H9 (cell line): ENCODE measurements at regions not wholly inside any gene's neighbourhood (a gene's known extent, or its start where the extent isn't known, plus 50 kb on each side); places are given as distances from the start of the nearest gene placed in this dataset.

Source experiments
- DNase-seq: peaks from one replicate; pipeline ENCODE4 v3.0.0-alpha.2; 2017
- H2AFZ ChIP-seq: one replicate; pipeline ENCODE4 v1.6.1; 2013; ENCODE audit warnings: mild to moderate bottlenecking, low read length, control low read depth, moderate library complexity
- H2AK5ac ChIP-seq: 2 replicates; pipeline ENCODE4 v1.6.1; 2013; ENCODE audit warnings: low read length, control low read depth, mixed read lengths; ENCODE audit not compliant: insufficient read length
- H2BK120ac ChIP-seq: one replicate; pipeline ENCODE4 v1.6.1; 2013; ENCODE audit warnings: low read depth, mild to moderate bottlenecking, low read length, control low read depth, inconsistent platforms; ENCODE audit not compliant: poor library complexity, severe bottlenecking
- H2BK12ac ChIP-seq: 2 replicates; pipeline ENCODE4 v1.6.1; 2013; ENCODE audit warnings: low read length, control low read depth, mixed read lengths, low read depth; ENCODE audit not compliant: insufficient read length
- H2BK15ac ChIP-seq: 2 replicates; pipeline ENCODE4 v1.6.1; 2013; ENCODE audit warnings: low read depth, low read length, control low read depth
- H2BK20ac ChIP-seq: one replicate; pipeline ENCODE4 v1.6.1; 2013; ENCODE audit warnings: low read depth, mild to moderate bottlenecking, low read length, control low read depth, inconsistent platforms; ENCODE audit not compliant: poor library complexity, severe bottlenecking
- H2BK5ac ChIP-seq: 2 replicates; pipeline ENCODE4 v1.6.1; 2013; ENCODE audit warnings: low read length, control low read depth, mixed read lengths; ENCODE audit not compliant: insufficient read length
- H3K14ac ChIP-seq: 2 replicates; pipeline ENCODE4 v1.6.1; 2013; ENCODE audit warnings: low read length, control low read depth; ENCODE audit not compliant: insufficient read depth
- H3K18ac ChIP-seq: 2 replicates; pipeline ENCODE4 v1.6.1; 2013; ENCODE audit warnings: low read depth, mild to moderate bottlenecking, mixed read lengths, low read length, control low read depth; ENCODE audit not compliant: insufficient read length
- H3K23ac ChIP-seq: 2 replicates; pipeline ENCODE4 v1.6.1; 2013; ENCODE audit warnings: low read length, control low read depth, mixed read lengths, low read depth; ENCODE audit not compliant: insufficient read length
- H3K23me2 ChIP-seq: 2 replicates; pipeline ENCODE4 v1.6.1; 2013; ENCODE audit warnings: low read depth, mild to moderate bottlenecking, mixed read lengths, low read length, control low read depth; ENCODE audit not compliant: insufficient read length, poor library complexity, severe bottlenecking
- H3K27ac ChIP-seq: 2 replicates; pipeline ENCODE4 v1.5.1; 2013; ENCODE audit warnings: low read length, control low read depth, mixed read lengths, low read depth; ENCODE audit not compliant: insufficient read length
- H3K27me3 ChIP-seq: 2 replicates; pipeline ENCODE4 v1.6.1; 2013; ENCODE audit warnings: low read length, control low read depth, inconsistent platforms; ENCODE audit not compliant: insufficient read depth
- H3K4ac ChIP-seq: 2 replicates; pipeline ENCODE4 v1.6.1; 2013; ENCODE audit warnings: low read depth, mild to moderate bottlenecking, control low read depth, inconsistent platforms, low read length, moderate library complexity
- H3K4me1 ChIP-seq: 2 replicates; pipeline ENCODE4 v1.6.1; 2013; ENCODE audit warnings: low read length, control low read depth, inconsistent platforms; ENCODE audit not compliant: insufficient read depth
- H3K4me2 ChIP-seq: 2 replicates; pipeline ENCODE4 v1.6.1; 2013; ENCODE audit warnings: low read length, control low read depth, mixed read lengths; ENCODE audit not compliant: insufficient read length, insufficient read depth
- H3K56ac ChIP-seq: 2 replicates; pipeline ENCODE4 v1.6.1; 2013; ENCODE audit warnings: low read depth, mild to moderate bottlenecking, mixed read lengths, low read length, control low read depth; ENCODE audit not compliant: insufficient read length
- H3K79me1 ChIP-seq: 2 replicates; pipeline ENCODE4 v1.6.1; 2013; ENCODE audit warnings: low read depth, mild to moderate bottlenecking, moderate library complexity, low read length, control low read depth, inconsistent platforms; ENCODE audit not compliant: insufficient read depth, poor library complexity, severe bottlenecking
- H3K79me2 ChIP-seq: 2 replicates; pipeline ENCODE4 v1.6.1; 2013; ENCODE audit warnings: low read length, control low read depth, inconsistent platforms; ENCODE audit not compliant: insufficient read depth
- H3K9ac ChIP-seq: 2 replicates; pipeline ENCODE4 v1.6.1; 2013; ENCODE audit warnings: low read length, control low read depth, mixed read lengths; ENCODE audit not compliant: insufficient read length; ENCODE audit errors: extremely low read depth
- H3K9me3 ChIP-seq: one replicate; pipeline ENCODE4 v1.6.1; 2013; ENCODE audit warnings: low read depth, low read length, inconsistent platforms; ENCODE audit not compliant: control insufficient read depth
- H3T11ph ChIP-seq: one replicate; pipeline ENCODE4 v1.6.1; 2013; ENCODE audit warnings: mild to moderate bottlenecking, low read length, control low read depth, inconsistent platforms
- H4K20me1 ChIP-seq: one replicate; pipeline ENCODE4 v1.6.1; 2013; ENCODE audit not compliant: control insufficient read depth, insufficient read length, insufficient read depth
- H4K5ac ChIP-seq: 2 replicates; pipeline ENCODE4 v1.6.1; 2013; ENCODE audit warnings: low read depth, mild to moderate bottlenecking, mixed read lengths, low read length, control low read depth; ENCODE audit not compliant: insufficient read length
- H4K8ac ChIP-seq: replicated peaks from 2 replicates; pipeline ENCODE4 v1.6.1; 2013; ENCODE audit warnings: low read length, control low read depth, mixed read lengths, low read depth; ENCODE audit not compliant: insufficient read length
- H4K91ac ChIP-seq: 2 replicates; pipeline ENCODE4 v1.6.1; 2013; ENCODE audit warnings: low read depth, mild to moderate bottlenecking, moderate library complexity, mixed read lengths, low read length, control low read depth; ENCODE audit not compliant: insufficient read length
- H3K27ac Mint-ChIP-seq, 3 experiments: 2 replicates in 2 of 3; 3 replicates in 1 of 3; pipeline ENCODE4 v1.8.0; 2020 to 2021; ENCODE audit warnings: mixed read lengths in 3 of 3, mild to moderate bottlenecking in 1 of 3, moderate library complexity in 1 of 3
- H3K27me3 Mint-ChIP-seq: 2 replicates; pipeline ENCODE4 v1.8.0; 2021; ENCODE audit warnings: low read depth, mild to moderate bottlenecking, moderate library complexity, mixed read lengths
- H3K36me3 Mint-ChIP-seq, 3 experiments: 2 replicates in 2 of 3; 3 replicates in 1 of 3; pipeline ENCODE4 v1.8.0; 2020 to 2021; ENCODE audit warnings: low read depth in 3 of 3, mixed read lengths in 3 of 3; ENCODE audit not compliant: insufficient read depth in 1 of 3
- H3K4me1 Mint-ChIP-seq, 2 experiments: 2 replicates each; pipeline ENCODE4 v1.8.0; 2020; ENCODE audit warnings: mixed read lengths in 2 of 2
- H3K4me3 Mint-ChIP-seq, 2 experiments: 2 replicates in 1 of 2; 3 replicates in 1 of 2; pipeline ENCODE4 v1.8.0; 2020 to 2021; ENCODE audit warnings: mild to moderate bottlenecking in 2 of 2, mixed read lengths in 2 of 2, moderate library complexity in 1 of 2
- H3K9me3 Mint-ChIP-seq, 2 experiments: 2 replicates in 1 of 2; 3 replicates in 1 of 2; pipeline ENCODE4 v1.8.0; 2020; ENCODE audit warnings: mild to moderate bottlenecking in 2 of 2, mixed read lengths in 2 of 2, moderate library complexity in 1 of 2
- CTCF ChIP-seq: fragments of 200-600 bp; sonication (generic); conservative IDR thresholded peaks from 3 replicates; pipeline ENCODE4 v1.8.0; 2021; ENCODE audit warnings: antibody characterized with exemption, mild to moderate bottlenecking
- WGBS: extraction: QIAGEN DNeasy Blood & Tissue Kit; methylation state at CpG from one replicate; pipeline ENCODE4 v1.1.7; 2013; ENCODE audit warnings: missing lambda C conversion rate, low lambda C conversion rate, mixed read lengths; ENCODE audit not compliant: insufficient read length; ENCODE audit errors: extremely low coverage; 5-methylcytosine and 5-hydroxymethylcytosine counted together

GRCh38 chr1:216898801-216899200 is 175.6 kb upstream of the ESRRG start:
- no peak overlapping the region for H2AFZ ChIP-seq
- H3K4me3 Mint-ChIP-seq = no peak overlapping the region
- no peak overlapping the region for H4K8ac ChIP-seq
- H3K4me1 ChIP-seq = no peaks in the 10 kb centered on the region
- no peak overlapping the region for H3K4ac ChIP-seq
- no peaks in the 10 kb centered on the region for H3K23me2 ChIP-seq
- H3K27me3 ChIP-seq = no peaks in the 10 kb centered on the region
- H3K18ac ChIP-seq = no peak overlapping the region
- H3K27ac ChIP-seq = no peak overlapping the region
- H2BK120ac ChIP-seq = no peak overlapping the region
- H3K9ac ChIP-seq = no peak overlapping the region
- no peak overlapping the region for H2BK5ac ChIP-seq
- H3K27ac Mint-ChIP-seq = no peak overlapping the region
- H3K9me3 Mint-ChIP-seq = no peaks in the 10 kb centered on the region
- no peak overlapping the region for H3K4me2 ChIP-seq
- no peak overlapping the region for H2AK5ac ChIP-seq
- no peak overlapping the region for H2BK15ac ChIP-seq
- no peak overlapping the region for H3K23ac ChIP-seq
- DNase-seq = no peak
- H4K20me1 ChIP-seq = no peaks in the 10 kb centered on the region
- H3K9me3 ChIP-seq = no peaks in the 10 kb centered on the region
- H3K4me1 Mint-ChIP-seq = peaks cover 0 to 5% of the 10 kb centered on the region in 2 experiments; a peak in 1 of 4 replicates
- no peak overlapping the region for H4K91ac ChIP-seq
- H3K14ac ChIP-seq = no peak overlapping the region
- H2BK20ac ChIP-seq = no peak overlapping the region
- no peak for TF ChIP-seq CTCF
- no peaks in the 10 kb centered on the region for H3K79me2 ChIP-seq
- WGBS = no CpG with 5 or more reads among the region's 1 CpG
- no peaks in the 10 kb centered on the region for H3K27me3 Mint-ChIP-seq
- H3T11ph ChIP-seq = no peak overlapping the region
- no peak overlapping the region for H3K56ac ChIP-seq
- H2BK12ac ChIP-seq = no peak overlapping the region
- no peak overlapping the region for H4K5ac ChIP-seq
- no peaks in the 10 kb centered on the region for H3K79me1 ChIP-seq
- no peaks in the 10 kb centered on the region for H3K36me3 Mint-ChIP-seq
